Activated CD4-positive, alpha-beta T cell treated with anti-CD3 and anti-CD28 coated beads for 36 hours (primary cell): ENCODE measurements at regions not wholly inside any gene's neighbourhood (a gene's known extent, or its start where the extent isn't known, plus 50 kb on each side); places are given as distances from the start of the nearest gene placed in this dataset.

ENCODE experiments used
- ATAC-seq: fragments of 200-7000 bp; cut with Tn5 transposase; one replicate; pipeline ENCODE4 v1.10.0; 2021; ENCODE audit warnings: mild to moderate bottlenecking, moderate library complexity
- CTCF ChIA-PET: fragments of 350-600 bp; sonication (Branson Sonifier 250); formaldehyde crosslinking; loops from one replicate; lab custom pipeline; 2021; ENCODE audit warnings: antibody characterized with exemption; lab: Charles Lee
- POLR2A ChIA-PET: fragments of 350-600 bp; sonication (Branson Sonifier 250); formaldehyde crosslinking; loops from one replicate; lab custom pipeline; 2021; ENCODE audit warnings: antibody characterized with exemption, inconsistent platforms; lab: Charles Lee
- DNase-seq: peaks from one replicate; pipeline ENCODE4 v3.0.0-alpha.2; 2020
- H3K27ac Mint-ChIP-seq: one replicate; pipeline ENCODE4 v1.8.0; 2021; ENCODE audit warnings: mixed read lengths
- H3K27me3 Mint-ChIP-seq: one replicate; pipeline ENCODE4 v1.8.0; 2021; ENCODE audit warnings: mixed read lengths
- H3K36me3 Mint-ChIP-seq: one replicate; pipeline ENCODE4 v1.8.0; 2021; ENCODE audit warnings: low read depth, mixed read lengths
- H3K4me1 Mint-ChIP-seq: one replicate; pipeline ENCODE4 v1.8.0; 2021; ENCODE audit warnings: mixed read lengths
- H3K4me3 Mint-ChIP-seq: one replicate; pipeline ENCODE4 v1.8.0; 2021; ENCODE audit warnings: mild to moderate bottlenecking, moderate library complexity, mixed read lengths
- H3K9me3 Mint-ChIP-seq: one replicate; pipeline ENCODE4 v1.8.0; 2021; ENCODE audit warnings: low read depth, mixed read lengths
- intact Hi-C, 2 experiments: fragments of 100-400 bp; cut with DNase I in 1 of 2; cut with micrococcal nuclease in 1 of 2; formaldehyde crosslinking; loops; one replicate each; pipeline versions ENCODE4 v1.14.2 to v1.15.1; 2022 to 2024; cut with DNase I, micrococcal nuclease

DNA sequence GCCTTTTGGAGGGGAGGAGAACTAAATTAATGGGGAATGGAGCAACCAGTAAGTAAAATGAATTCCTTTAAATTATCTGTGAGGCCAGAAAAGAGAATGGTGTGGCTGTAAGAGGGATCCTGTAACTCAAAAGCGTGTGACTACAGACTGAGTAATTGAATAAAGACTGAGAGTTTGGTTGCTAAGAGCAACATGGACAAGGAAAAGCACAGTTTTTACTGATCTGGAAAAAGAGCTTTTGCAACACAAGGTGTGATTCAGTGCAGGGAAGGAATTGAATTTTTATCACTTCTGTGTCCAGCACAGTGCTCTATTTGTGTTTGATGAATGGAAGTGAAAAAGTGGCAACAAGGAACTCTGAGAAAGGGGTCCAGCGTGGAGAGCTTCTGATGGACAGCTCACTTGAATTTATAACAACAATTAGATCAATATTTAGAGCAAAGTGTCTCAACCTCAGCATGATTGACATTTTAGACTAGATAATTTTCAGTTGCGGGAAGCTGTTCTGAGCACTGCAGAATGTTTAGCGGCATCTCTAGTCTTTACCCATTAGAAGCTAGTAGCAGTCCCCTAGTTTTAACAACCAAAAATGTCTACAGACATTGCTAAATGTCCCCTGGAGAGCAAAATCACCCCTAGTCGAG lies 202.8 kb upstream of the BDNF start:
- ATAC-seq (no peak), DNase-seq (no peak)
- ChIA-PET POLR2A (no interaction called here), CTCF (no interaction called here)
- no peak overlapping the region for H3K27ac Mint-ChIP-seq
- intact Hi-C loops, result no loop called here
- H3K27me3 Mint-ChIP-seq, result peaks cover 14% of the 10 kb centered on the region
- H3K36me3 Mint-ChIP-seq, result no peaks in the 10 kb centered on the region
- no peak overlapping the region for H3K4me3 Mint-ChIP-seq
- H3K9me3 Mint-ChIP-seq, result no peaks in the 10 kb centered on the region
- H3K4me1 Mint-ChIP-seq, result no peaks in the 10 kb centered on the region

DNA sequence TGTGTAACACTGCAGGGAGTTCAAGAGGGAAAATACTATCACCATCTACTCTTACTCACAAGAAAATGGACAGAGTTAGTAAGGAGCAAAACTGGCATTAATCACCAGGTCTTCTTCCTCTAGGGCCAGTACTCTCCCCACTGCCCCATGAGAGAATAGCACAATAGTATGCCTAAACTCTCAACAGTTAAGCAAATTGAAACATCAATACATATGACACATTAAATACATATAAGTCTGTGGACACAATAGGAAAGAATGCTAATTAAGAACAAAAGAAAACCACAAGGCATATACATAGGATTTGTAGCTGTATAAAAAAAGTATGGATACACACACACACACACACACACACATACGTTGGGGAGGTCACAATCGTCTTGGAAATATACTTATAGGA lies 197.9 kb upstream of the BDNF start:
- Mint-ChIP-seq H3K27me3 (peaks cover 18% of the 10 kb centered on the region), H3K36me3 (no peaks in the 10 kb centered on the region), H3K4me1 (no peaks in the 10 kb centered on the region), H3K4me3 (no peak overlapping the region), H3K27ac (no peak overlapping the region), H3K9me3 (peaks cover 4% of the 10 kb centered on the region)
- DNase-seq, result no peak
- ATAC-seq, result no peak
- ChIA-PET CTCF (no interaction called here), POLR2A (no interaction called here)
- intact Hi-C loops, result no loop called here

DNA sequence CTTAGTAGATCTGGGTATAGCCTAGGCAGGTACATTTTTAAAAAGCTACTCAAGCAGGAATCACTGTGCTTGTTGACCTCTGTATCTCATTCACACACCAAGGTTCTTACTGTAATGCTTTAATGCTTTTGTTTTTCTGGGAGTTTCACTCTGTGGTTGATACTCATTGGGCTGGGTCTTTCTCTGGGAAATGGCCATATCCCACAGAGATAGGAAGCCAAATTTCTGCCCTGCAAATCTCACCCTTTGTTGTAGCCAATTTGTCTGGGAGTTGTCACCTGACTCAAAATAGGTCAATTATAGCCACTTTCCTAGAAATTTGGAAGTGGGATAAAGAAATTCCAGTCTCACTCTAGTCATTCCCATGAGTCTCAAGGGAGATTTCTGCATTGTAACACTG lies 195.8 kb upstream of the BDNF start:
- H3K4me3 Mint-ChIP-seq, result no peak overlapping the region
- H3K4me1 Mint-ChIP-seq, result no peaks in the 10 kb centered on the region
- H3K9me3 Mint-ChIP-seq, result peaks cover 4% of the 10 kb centered on the region
- H3K27me3 Mint-ChIP-seq, result peaks cover 18% of the 10 kb centered on the region
- CTCF ChIA-PET, result no interaction called here
- POLR2A ChIA-PET, result no interaction called here
- DNase-seq (no peak), ATAC-seq (no peak)
- H3K36me3 Mint-ChIP-seq, result no peaks in the 10 kb centered on the region
- intact Hi-C loops, result no loop called here
- H3K27ac Mint-ChIP-seq, result no peak overlapping the region

DNA sequence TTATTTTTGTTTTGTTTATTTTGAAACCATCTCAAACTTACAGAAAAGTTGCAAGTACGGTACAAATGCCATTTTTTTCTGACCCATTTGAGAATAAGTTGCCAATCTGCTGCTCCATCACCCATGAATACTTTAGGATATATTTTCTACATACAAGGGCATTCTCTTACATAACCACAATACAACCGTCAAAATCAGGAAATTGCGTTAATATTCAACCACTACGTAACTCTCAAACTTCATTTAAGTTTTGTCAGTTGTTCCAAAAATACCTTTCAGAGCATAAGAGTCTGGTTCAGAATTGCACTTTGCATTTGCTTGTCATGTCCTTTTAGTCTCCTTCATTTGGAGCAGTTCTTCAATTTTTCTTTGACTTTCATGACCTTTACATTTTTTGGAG lies 194.3 kb upstream of the BDNF start:
- no peaks in the 10 kb centered on the region for H3K36me3 Mint-ChIP-seq
- H3K4me3 Mint-ChIP-seq, result no peak overlapping the region
- no peaks in the 10 kb centered on the region for H3K4me1 Mint-ChIP-seq
- no peak overlapping the region for H3K27ac Mint-ChIP-seq
- H3K9me3 Mint-ChIP-seq, result peaks cover 4% of the 10 kb centered on the region
- H3K27me3 Mint-ChIP-seq, result peaks cover 11% of the 10 kb centered on the region
- ATAC-seq (no peak), DNase-seq (no peak)
- POLR2A ChIA-PET, result no interaction called here
- CTCF ChIA-PET, result no interaction called here
- intact Hi-C loops, result no loop called here

DNA sequence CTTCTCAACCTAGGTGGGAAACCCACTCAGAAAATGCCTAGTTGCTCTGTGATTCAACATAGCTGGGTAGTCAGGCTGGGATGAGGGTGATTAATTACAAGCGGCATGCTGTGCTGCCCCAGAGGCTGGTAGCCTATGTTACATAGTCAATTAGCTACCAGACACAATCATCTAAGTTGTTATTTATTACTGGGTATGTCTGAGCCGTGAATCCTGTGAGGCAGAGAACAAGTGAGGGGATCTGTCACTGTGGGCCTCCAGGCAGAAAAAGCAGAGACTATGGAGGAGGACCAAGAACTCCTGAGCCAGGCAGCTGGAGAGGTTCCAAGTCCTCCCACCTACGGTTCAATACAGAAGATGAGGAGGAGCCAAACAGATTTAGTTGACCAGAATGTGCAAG lies 186.6 kb upstream of the BDNF start:
- ChIA-PET POLR2A (no interaction called here), CTCF (interaction anchor here (0.7 kb wide), 1 partner anchor 14 kb away, joined by 4 read pairs; no protein-coding TSS in a partner anchor)
- H3K27ac Mint-ChIP-seq, result no peak overlapping the region
- DNase-seq (no peak), ATAC-seq (no peak)
- H3K4me1 Mint-ChIP-seq, result no peaks in the 10 kb centered on the region
- intact Hi-C loops, result no loop called here
- no peak overlapping the region for H3K4me3 Mint-ChIP-seq
- H3K9me3 Mint-ChIP-seq, result no peaks in the 10 kb centered on the region
- H3K27me3 Mint-ChIP-seq, result no peaks in the 10 kb centered on the region
- no peaks in the 10 kb centered on the region for H3K36me3 Mint-ChIP-seq

DNA sequence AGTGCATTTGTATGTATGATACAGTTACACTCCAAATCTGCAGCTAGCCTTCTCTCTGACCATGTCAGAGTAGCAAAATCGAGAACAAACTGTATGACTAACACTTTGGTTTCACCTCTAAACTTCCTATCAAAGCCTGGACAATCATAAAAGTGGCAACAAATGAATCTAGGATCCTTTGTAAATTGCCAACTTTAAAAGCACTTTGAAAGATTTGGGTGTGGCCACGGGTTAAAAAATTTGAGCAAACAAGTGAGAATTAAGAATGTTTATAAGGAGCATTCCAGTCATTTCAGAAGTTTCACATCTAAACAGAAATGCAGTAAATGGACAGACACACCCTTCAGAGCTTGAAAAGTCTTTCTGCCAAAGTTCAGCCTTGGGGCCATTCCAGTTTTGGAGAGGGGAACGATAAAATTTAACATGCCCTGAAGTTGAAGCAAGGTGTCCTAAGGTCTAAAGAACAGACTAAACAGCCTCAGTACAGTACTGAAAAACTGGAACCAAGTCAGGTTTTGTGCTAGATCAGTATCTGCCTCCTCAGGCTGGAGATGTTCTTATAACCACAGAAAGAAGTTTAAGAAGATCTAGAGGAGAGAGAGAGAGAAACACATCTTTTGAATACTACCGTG lies 181.9 kb upstream of the BDNF start:
- no peaks in the 10 kb centered on the region for H3K27me3 Mint-ChIP-seq
- no peak overlapping the region for H3K27ac Mint-ChIP-seq
- H3K4me3 Mint-ChIP-seq, result no peak overlapping the region
- H3K4me1 Mint-ChIP-seq, result no peaks in the 10 kb centered on the region
- POLR2A ChIA-PET, result no interaction called here
- intact Hi-C loops, result no loop called here
- H3K36me3 Mint-ChIP-seq, result no peaks in the 10 kb centered on the region
- H3K9me3 Mint-ChIP-seq, result peaks cover 1% of the 10 kb centered on the region
- CTCF ChIA-PET, result no interaction called here
- ATAC-seq, result no peak
- no peak for DNase-seq

DNA sequence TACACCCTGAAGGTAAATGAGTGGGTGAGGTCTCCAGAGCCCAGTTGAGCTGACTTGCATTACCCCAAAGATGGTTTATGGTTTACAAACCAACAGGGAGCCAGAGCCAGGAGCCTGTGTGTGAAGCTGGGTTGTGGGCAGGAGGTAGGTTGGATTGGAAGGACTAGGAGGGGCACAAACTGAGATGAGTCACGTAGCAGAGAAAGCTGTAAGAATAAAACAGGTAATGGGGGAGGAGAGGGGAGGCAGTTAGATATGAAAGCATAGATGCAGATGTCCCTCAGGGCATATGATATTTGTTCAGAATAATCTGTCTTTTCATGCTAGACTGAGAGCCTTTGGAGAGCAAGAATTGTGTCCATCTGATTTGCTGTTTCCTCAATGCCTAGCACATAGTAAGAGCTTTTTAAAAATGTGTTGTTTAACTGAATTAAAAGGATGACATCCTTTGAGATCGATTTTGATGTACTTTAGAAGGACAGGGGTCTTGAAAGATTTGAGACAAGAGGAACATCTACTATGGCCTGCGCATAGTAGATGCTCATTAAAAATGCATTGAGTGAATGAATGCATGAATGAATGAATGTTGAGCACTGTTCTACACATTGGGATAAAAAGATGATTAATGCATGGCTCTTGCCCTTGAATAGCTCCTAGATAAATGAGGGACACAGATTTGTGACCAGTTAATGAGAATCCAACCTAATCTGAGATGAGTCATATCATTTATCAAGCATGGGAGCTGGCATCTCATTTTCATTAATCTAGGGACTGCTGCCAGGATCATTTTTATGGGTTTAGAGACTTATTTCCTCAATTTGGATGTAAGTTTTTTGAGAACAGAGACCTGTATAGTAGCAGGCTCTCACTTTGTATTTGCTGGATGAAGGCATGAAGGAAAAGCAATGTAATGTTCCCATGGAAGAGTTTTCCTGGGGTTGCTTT lies 175.8 kb upstream of the BDNF start:
- no peaks in the 10 kb centered on the region for H3K36me3 Mint-ChIP-seq
- H3K27me3 Mint-ChIP-seq, result peaks cover 3% of the 10 kb centered on the region
- intact Hi-C loops, result no loop called here
- CTCF ChIA-PET, result interaction anchor here (1.0 kb wide), 1 partner anchor 10 kb away, joined by 3 read pairs; no protein-coding TSS in a partner anchor
- H3K9me3 Mint-ChIP-seq, result peaks cover 1% of the 10 kb centered on the region
- no peak overlapping the region for H3K4me3 Mint-ChIP-seq
- no peak for ATAC-seq
- H3K4me1 Mint-ChIP-seq, result no peaks in the 10 kb centered on the region
- H3K27ac Mint-ChIP-seq, result no peak overlapping the region
- POLR2A ChIA-PET, result no interaction called here
- DNase-seq, result no peak

DNA sequence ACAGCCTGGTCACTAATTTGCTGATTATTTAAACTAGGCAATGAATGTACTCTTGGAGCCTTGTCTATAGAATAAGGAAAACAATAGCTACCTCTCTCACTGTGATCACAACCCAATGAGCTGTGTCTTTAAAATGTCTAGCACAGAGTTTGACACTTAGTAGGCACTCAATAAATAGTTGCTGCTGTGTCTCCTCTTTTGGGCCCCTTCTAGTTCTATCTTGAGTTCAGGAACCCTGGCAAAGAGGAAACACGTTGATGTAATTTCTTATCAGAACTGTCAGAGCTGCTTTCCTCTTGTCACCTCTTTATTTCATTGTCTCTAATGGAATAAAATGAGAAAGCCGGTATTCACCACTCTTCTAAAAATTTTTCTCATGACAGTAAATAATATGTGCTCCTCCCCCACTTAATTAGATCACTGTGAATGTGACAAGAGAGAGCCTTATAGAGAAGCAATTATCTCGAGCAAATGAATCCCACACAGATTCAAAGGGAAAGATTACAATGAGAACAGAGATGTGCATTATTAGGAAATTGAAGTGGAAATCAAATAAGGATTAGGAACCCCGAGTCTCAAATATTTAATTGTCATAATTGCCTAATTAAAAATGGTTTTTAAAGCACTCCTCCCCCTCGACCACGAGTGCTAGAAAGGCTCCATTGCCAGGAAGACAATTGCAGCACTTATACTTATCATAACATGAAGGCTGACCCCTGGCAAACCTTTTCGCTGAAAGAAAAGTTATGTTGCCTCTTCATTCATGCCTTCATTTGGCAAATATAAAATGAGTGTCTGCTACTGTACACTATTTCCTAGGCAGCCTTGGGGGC lies 175.0 kb upstream of the BDNF start:
- ChIA-PET POLR2A (no interaction called here), CTCF (interaction anchor here (1.0 kb wide), 1 partner anchor 9 kb away, joined by 3 read pairs; no protein-coding TSS in a partner anchor)
- Mint-ChIP-seq H3K27ac (no peak overlapping the region), H3K27me3 (peaks cover 3% of the 10 kb centered on the region), H3K36me3 (no peaks in the 10 kb centered on the region), H3K9me3 (peaks cover 1% of the 10 kb centered on the region), H3K4me3 (no peak overlapping the region), H3K4me1 (no peaks in the 10 kb centered on the region)
- no peak for ATAC-seq
- DNase-seq, result no peak
- intact Hi-C loops, result no loop called here

DNA sequence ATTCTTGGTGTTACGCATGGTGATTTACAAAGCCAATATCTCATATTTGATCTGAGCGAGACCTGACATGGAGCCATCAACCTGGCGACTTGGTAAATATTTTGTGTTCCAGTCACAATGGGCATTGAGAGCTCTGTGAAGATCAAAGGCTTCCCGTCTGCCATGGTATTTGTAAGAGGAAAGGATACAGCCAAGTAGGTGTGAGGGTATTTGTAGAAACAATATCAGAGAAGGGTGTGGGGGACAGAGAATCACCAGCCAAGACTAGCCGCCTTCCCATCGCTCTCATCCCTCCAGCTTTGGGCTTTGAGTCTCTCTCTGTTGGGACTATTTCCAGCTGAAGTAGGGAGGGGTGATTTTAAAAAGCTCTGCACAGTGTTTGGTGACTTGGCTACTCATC lies 173.4 kb upstream of the BDNF start:
- ChIA-PET POLR2A (no interaction called here), CTCF (no interaction called here)
- intact Hi-C loops, result no loop called here
- Mint-ChIP-seq H3K4me1 (no peaks in the 10 kb centered on the region), H3K9me3 (peaks cover 1% of the 10 kb centered on the region), H3K27ac (no peak overlapping the region), H3K4me3 (no peak overlapping the region), H3K36me3 (no peaks in the 10 kb centered on the region), H3K27me3 (peaks cover 6% of the 10 kb centered on the region)
- no peak for ATAC-seq
- DNase-seq, result no peak

DNA sequence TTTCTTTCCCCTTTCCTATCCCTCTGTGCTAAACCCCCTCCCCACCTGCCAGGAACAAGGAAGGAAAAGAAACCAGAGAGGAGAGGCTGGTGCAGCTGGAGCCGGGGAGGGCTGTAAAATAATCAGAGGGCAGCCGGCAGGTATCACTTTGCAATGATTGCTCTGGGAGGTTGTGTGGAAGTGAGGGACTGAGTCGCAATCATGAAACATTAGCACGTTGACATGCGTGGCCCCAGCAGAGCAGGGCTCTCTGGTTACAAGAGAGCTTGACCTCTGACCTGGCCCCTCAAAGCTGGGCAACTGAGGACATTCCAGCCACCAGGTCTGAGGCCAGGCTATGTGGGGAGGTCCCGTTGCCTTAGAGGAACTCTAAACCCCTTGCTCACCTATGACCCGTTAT lies 170.8 kb upstream of the BDNF start:
- ChIA-PET POLR2A (no interaction called here), CTCF (no interaction called here)
- Mint-ChIP-seq H3K4me3 (no peak overlapping the region), H3K27ac (no peak overlapping the region), H3K4me1 (no peaks in the 10 kb centered on the region), H3K9me3 (no peaks in the 10 kb centered on the region), H3K27me3 (peaks cover 6% of the 10 kb centered on the region), H3K36me3 (no peaks in the 10 kb centered on the region)
- intact Hi-C loops, result no loop called here
- ATAC-seq, result no peak
- DNase-seq, result no peak

DNA sequence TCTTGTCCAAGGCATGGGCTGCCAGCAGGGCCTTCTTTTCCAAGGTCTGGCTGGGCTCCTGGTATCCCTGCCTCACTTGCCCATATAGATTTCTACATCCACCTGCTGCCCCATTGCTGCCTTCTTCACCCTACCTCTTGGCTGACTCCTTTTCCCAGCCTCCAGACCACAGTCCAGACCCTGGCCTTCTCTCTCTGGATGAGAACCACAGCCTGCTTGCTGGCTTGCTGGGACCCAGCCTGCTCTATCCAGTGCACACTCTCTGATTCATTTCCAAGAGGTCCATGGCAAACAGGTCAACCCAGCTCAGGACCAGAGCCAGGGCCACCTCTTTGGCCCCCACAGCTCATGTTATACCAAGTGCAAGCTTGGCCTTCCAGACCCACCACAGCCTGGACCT lies 169.4 kb upstream of the BDNF start:
- no peak for ATAC-seq

More for the DNA sequence above, 169.4 kb upstream of the BDNF start:
- no peak overlapping the region for H3K4me3 Mint-ChIP-seq
- intact Hi-C loops, result no loop called here
- H3K27ac Mint-ChIP-seq, result no peak overlapping the region
- H3K4me1 Mint-ChIP-seq, result no peaks in the 10 kb centered on the region
- POLR2A ChIA-PET, result no interaction called here
- peaks cover 9% of the 10 kb centered on the region for H3K27me3 Mint-ChIP-seq
- no peaks in the 10 kb centered on the region for H3K9me3 Mint-ChIP-seq
- H3K36me3 Mint-ChIP-seq, result no peaks in the 10 kb centered on the region
- CTCF ChIA-PET, result interaction anchor here (0.6 kb wide), 1 partner anchor 31 kb away, joined by 4 read pairs; no protein-coding TSS in a partner anchor
- DNase-seq, result no peak
